Naive thymus-derived CD8-positive, alpha-beta T cell (primary cell): ENCODE measurements at regions not wholly inside any gene's neighbourhood (a gene's known extent, or its start where the extent isn't known, plus 50 kb on each side); places are given as distances from the start of the nearest gene placed in this dataset.

ENCODE experiments used
- ATAC-seq, 2 donors: fragments of 150-1000 bp; cut with Tn5 transposase in 1 of 2; sonication (Bioruptor Pico), chemical (Tn5 transposase) in 1 of 2; 1 replicate in 1 of 2; 2 replicates in 1 of 2; pipeline ENCODE4 v1.10.0; 2021; ENCODE audit warnings: mild to moderate bottlenecking in 2 of 2, moderate library complexity in 2 of 2
- POLR2A ChIA-PET: fragments of 350-600 bp; sonication (Branson Sonifier 250); formaldehyde crosslinking; loops from one replicate; lab custom pipeline; 2021; ENCODE audit warnings: antibody characterized with exemption; lab: Charles Lee
- DNase-seq, 10 donors: peaks; one replicate each; pipeline versions ENCODE4 v3.0.0 to v3.0.0-alpha.2; 2020 to 2022
- H3K27ac Mint-ChIP-seq, 10 donors: one replicate each; pipeline ENCODE4 v1.8.0; 2020 to 2022; ENCODE audit warnings: mild to moderate bottlenecking in 10 of 10, mixed read lengths in 10 of 10, moderate library complexity in 4 of 10, inconsistent platforms in 1 of 10
- H3K27me3 Mint-ChIP-seq, 5 donors: one replicate each; pipeline ENCODE4 v1.8.0; 2021 to 2022; ENCODE audit warnings: mixed read lengths in 5 of 5
- H3K36me3 Mint-ChIP-seq, 3 donors: one replicate each; pipeline ENCODE4 v1.8.0; 2020 to 2022; ENCODE audit warnings: mixed read lengths in 3 of 3, mild to moderate bottlenecking in 2 of 3, inconsistent platforms in 1 of 3
- H3K4me1 Mint-ChIP-seq, 4 donors: one replicate each; pipeline ENCODE4 v1.8.0; 2021 to 2022; ENCODE audit warnings: mixed read lengths in 4 of 4
- H3K4me3 Mint-ChIP-seq, 10 donors: one replicate each; pipeline ENCODE4 v1.8.0; 2020 to 2022; ENCODE audit warnings: mild to moderate bottlenecking in 10 of 10, mixed read lengths in 10 of 10, moderate library complexity in 6 of 10, inconsistent platforms in 1 of 10
- H3K9me3 Mint-ChIP-seq, 9 donors: one replicate each; pipeline ENCODE4 v1.8.0; 2020 to 2022; ENCODE audit warnings: mixed read lengths in 9 of 9, mild to moderate bottlenecking in 3 of 9, inconsistent platforms in 1 of 9, moderate library complexity in 1 of 9

GRCh38 chr18:32848826-32849225, 76.0 kb upstream of the KLHL14 start:
- peaks cover 0 to 7% (median 0%) of the 10 kb centered on the region in 3 donors for H3K36me3 Mint-ChIP-seq
- POLR2A ChIA-PET = no interaction called here
- no peaks in the 10 kb centered on the region for H3K4me1 Mint-ChIP-seq
- H3K9me3 Mint-ChIP-seq = peaks cover 0 to 13% (median 9%) of the 10 kb centered on the region in 9 donors
- H3K4me3 Mint-ChIP-seq = no peak overlapping the region
- DNase-seq (no peak), ATAC-seq (no peak)
- H3K27me3 Mint-ChIP-seq = peaks cover 0 to 3% (median 0%) of the 10 kb centered on the region in 5 donors
- no peak overlapping the region for H3K27ac Mint-ChIP-seq

DNA sequence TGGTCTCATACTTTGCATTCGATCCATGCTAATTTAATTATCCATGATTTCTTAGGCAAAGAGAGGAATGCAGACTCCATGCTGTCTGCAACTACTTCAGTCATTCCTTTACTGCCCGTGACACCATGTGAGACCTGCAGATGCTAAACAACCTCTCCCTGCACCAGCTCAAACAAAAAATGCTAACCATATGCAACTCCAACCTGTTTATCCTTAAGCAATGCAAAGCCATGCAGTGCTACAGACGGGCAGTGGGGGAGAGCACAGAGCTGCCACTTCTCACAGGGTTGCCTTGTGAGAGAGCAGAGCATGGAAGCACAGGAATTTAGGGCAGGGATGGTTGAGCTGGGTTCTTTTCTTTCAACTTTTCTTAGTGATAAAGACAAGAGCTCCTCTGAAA, 74.9 kb upstream of the KLHL14 start:
- DNase-seq = no peak
- H3K27ac Mint-ChIP-seq = no peak overlapping the region
- peaks cover 0 to 7% (median 0%) of the 10 kb centered on the region in 5 donors for H3K27me3 Mint-ChIP-seq
- POLR2A ChIA-PET = no interaction called here
- peaks cover 0 to 18% (median 8%) of the 10 kb centered on the region in 9 donors for H3K9me3 Mint-ChIP-seq
- ATAC-seq = no peak
- no peak overlapping the region for H3K4me3 Mint-ChIP-seq
- no peaks in the 10 kb centered on the region for H3K4me1 Mint-ChIP-seq
- peaks cover 0 to 7% (median 0%) of the 10 kb centered on the region in 3 donors for H3K36me3 Mint-ChIP-seq

- POLR2A ChIA-PET = interaction anchor here (0.6 kb wide), 1 partner anchor 27 kb away, joined by 4 read pairs; no protein-coding TSS in a partner anchor
- Mint-ChIP-seq H3K4me1 (no peaks in the 10 kb centered on the region), H3K4me3 (no peak overlapping the region), H3K27me3 (peaks cover 0 to 9% (median 0%) of the 10 kb centered on the region in 5 donors), H3K27ac (no peak overlapping the region), H3K9me3 (peaks cover 0 to 22% (median 5%) of the 10 kb centered on the region in 9 donors), H3K36me3 (peaks cover 0 to 7% (median 0%) of the 10 kb centered on the region in 3 donors)
- DNase-seq (no peak), ATAC-seq (no peak)
Observed at GRCh38 chr18:32846896-32847295, 74.1 kb upstream of the KLHL14 start.

DNA sequence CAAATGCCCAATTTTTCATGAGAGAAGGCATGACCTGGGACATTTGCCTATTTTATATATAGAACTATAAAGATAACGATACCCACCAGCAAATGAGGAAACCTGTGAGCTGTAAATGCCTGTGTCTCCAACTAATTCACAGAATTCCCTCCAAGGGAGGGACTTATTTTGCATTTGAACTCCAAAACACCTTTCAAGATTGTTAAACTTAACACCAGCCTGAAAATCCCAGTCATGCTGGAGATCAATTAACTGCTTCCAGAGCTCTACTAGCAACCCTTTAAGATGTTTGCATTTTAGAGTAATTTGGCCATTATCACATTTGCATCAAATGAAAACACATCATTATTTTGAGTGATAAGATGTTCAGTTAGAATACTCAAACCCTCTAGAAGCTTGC, 68.1 kb upstream of the KLHL14 start:
- ATAC-seq (no peak), DNase-seq (no peak)
- Mint-ChIP-seq H3K27ac (no peak overlapping the region), H3K4me3 (no peak overlapping the region), H3K9me3 (peaks cover 0 to 27% (median 0%) of the 10 kb centered on the region in 9 donors), H3K4me1 (no peaks in the 10 kb centered on the region), H3K36me3 (no peaks in the 10 kb centered on the region), H3K27me3 (peaks cover 0 to 5% (median 1%) of the 10 kb centered on the region in 5 donors)
- POLR2A ChIA-PET = no interaction called here

DNA sequence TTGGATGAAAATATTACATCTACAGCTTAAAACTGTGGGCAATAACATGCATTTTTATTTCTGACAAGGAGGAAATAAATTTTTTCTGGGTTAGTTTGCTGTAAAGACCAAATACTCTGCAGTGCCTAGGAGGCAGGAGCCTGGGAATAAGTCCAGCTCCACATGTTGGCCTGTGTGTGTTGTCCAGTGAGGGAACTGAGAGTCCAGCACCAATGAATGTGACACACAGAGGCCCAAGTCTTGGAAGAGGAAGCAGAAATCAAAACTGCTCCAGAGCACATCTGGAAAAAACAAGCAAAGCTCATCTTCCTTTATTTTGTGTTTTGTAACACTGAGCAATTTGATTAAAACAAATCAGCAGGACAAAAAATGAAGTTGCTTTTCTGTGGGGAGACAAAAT, 63.1 kb upstream of the KLHL14 start:
- H3K4me3 Mint-ChIP-seq = no peak overlapping the region
- peaks cover 0 to 5% (median 0%) of the 10 kb centered on the region in 5 donors for H3K27me3 Mint-ChIP-seq
- ATAC-seq = no peak
- no peaks in the 10 kb centered on the region for H3K4me1 Mint-ChIP-seq
- peaks cover 0 to 31% (median 0%) of the 10 kb centered on the region in 9 donors for H3K9me3 Mint-ChIP-seq
- POLR2A ChIA-PET = no interaction called here
- no peaks in the 10 kb centered on the region for H3K36me3 Mint-ChIP-seq
- H3K27ac Mint-ChIP-seq = no peak overlapping the region
- no peak for DNase-seq

- POLR2A ChIA-PET = no interaction called here
- H3K27ac Mint-ChIP-seq = no peak overlapping the region
- no peak for DNase-seq
Observed at GRCh38 chr18:32831781-32832180, 59.0 kb upstream of the KLHL14 start.

DNA sequence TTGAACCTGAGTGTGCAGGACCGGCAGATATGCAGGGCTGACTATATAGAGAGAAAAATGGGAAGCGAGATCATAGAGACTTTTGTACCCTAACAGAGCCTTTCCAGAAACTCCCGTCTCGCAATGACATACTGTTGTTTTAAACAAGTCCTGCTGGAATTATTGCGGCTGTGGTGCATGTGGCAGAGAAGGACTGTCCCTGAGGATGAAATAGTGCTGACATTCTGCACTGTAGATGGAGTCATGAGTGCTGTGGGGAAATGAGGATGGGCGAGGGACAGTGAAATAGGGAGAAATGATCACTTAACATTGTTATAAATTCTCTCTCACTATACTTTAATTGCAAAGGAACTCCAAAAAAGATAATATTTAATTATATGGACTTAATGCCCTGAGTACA, 50.4 kb upstream of the KLHL14 start:
- POLR2A ChIA-PET = no interaction called here
- H3K4me3 Mint-ChIP-seq = no peak overlapping the region
- ATAC-seq = no peak
- no peak overlapping the region for H3K27ac Mint-ChIP-seq
- DNase-seq = no peak
- peaks cover 0 to 2% (median 0%) of the 10 kb centered on the region in 5 donors for H3K27me3 Mint-ChIP-seq
- H3K4me1 Mint-ChIP-seq = no peaks in the 10 kb centered on the region
- peaks cover 0 to 11% (median 0%) of the 10 kb centered on the region in 9 donors for H3K9me3 Mint-ChIP-seq
- no peaks in the 10 kb centered on the region for H3K36me3 Mint-ChIP-seq

More at GRCh38 chr18:32831781-32832180, 59.0 kb upstream of the KLHL14 start:
- peaks cover 0 to 5% (median 1%) of the 10 kb centered on the region in 5 donors for H3K27me3 Mint-ChIP-seq
- no peak for ATAC-seq
- H3K4me1 Mint-ChIP-seq = no peaks in the 10 kb centered on the region
- no peak overlapping the region for H3K4me3 Mint-ChIP-seq
- H3K36me3 Mint-ChIP-seq = no peaks in the 10 kb centered on the region
- peaks cover 0 to 24% (median 0%) of the 10 kb centered on the region in 9 donors for H3K9me3 Mint-ChIP-seq
